Smooth muscle cell of the brain vasculature (primary cell): ENCODE measurements at regions not wholly inside any gene's neighbourhood (a gene's known extent, or its start where the extent isn't known, plus 50 kb on each side); places are given as distances from the start of the nearest gene placed in this dataset.
"Not testable (repeated sequence)": the region's sequence is repeated elsewhere in the genome, so short reads cannot be mapped to it uniquely, and the experiment has no call there.

ENCODE experiments used
- DNase-seq: peaks from one replicate; pipeline ENCODE4 v3.0.0-alpha.2; 2012; ENCODE audit warnings: low read depth, low spot score

- DNase-seq: not testable (repeated sequence)
Observed at GRCh38 chr13:22963384-22964053, 217.3 kb upstream of the SGCG start.

DNA sequence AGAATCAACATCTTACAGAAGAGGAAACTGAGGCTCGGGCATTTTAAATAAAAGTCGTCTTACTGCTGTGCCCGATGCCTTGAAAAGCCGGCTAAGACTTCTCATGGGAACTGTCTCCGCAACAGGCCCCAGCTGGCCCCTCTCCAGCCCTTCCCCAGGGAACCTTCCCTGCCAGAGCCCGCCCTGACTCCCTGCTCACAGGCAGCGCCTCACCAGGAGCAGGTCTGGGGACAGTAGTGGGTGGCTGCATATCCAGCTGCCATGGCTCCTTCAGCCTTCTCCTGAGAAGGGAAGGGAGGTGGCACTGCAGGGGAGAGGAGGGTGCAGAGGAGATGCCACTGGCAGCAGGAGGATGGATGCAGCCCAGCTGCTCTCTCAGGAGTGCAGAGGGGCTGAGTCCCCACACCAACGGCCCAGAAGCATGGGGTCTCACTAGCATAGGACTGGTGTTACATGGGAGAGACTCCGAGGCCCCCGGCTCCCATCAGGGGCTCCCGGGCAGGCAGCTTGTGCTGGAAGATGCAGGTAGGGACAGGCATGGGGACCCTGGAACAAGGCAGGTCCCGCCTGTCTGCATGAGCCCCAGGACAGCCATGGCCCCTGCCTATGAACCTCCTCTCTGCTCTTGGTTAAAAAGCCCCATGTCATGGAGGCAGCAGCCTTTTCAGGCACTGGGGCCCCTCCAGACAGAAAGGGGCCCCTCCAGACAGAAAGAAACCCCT, 216.4 kb upstream of the SGCG start:
- no peak for DNase-seq

DNA sequence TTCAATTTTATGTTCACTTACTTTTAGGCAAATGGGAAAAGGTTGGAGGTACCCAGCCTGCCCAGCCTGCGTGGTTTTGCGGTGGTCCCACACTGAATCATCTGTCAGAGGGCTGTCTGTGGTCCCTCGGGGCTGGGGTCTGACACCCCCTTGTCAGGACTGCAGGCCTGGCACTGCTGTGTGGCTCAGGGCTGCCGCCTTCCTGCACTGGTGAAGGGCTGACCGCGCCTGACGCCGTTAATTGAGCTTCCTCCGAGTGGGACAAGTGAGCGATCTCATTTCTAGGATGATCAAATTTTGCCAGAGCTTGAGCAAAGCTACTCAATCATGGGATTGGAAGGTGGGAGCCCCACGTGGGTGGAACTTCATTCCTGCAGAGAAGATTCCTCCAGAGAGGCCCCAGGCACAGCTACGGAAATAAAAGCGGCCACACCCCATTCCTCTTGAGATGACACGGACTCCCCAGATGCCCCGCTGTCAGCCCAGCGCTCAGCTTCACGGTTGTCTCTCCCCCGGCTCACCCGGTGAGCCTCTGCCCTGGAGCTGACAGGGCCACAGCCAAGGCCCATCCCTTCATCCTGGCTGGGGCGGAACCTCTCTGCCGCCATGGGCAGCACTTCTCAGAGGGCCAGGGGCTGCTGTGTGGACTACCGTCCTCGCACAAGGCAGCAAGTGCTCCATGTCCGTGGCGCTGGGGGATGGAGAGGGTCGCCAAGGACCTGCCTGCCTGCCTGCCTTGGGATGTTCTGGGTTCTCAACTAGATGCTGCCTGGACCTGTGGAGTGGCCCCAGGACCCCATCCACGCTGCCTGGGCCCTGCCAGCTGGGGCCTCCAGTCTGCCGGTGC, 215.5 kb upstream of the SGCG start:
- not testable (repeated sequence) for DNase-seq

DNA sequence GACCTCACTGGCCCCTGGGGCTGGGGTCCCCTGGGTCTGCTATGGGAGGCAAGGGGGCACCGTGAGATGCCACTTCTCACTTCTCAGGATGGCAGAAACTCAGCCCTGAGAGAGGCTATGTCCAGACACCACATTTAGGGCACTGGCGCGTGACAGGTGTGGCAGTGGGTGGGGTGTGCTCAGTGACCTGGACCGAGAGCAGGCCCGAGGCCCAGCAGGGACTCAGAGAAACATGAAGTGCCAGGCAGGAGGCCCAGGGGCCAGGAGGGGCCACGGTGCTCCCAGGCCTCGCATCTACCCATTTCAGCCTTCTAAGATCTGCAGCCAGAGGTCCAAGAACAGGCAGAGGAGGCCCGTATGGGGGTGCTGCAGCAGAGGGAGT, 214.9 kb upstream of the SGCG start:
- not testable (repeated sequence) for DNase-seq

GRCh38 chr13:22966753-22967152, 214.0 kb upstream of the SGCG start:
- DNase-seq: not testable (repeated sequence)

DNA sequence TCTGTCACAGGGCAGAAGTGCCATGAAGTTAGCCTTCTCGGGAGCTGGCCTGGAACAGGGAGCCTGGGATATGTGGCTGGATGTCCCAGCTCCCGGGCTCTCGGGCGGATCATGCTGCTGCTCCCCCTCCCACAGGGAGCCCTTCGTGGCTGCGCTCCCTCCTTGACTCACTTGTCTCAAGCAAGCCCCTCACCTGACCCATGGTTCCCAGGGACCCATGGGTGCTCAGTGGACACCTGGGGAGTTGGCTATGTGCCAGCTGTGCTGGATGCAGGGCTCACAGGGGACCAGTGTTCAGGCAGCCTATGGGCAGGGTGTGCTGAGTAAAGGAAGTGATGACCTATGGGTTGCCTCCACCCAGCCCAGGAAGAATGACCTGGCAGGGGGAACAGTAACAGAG, 213.1 kb upstream of the SGCG start:
- no peak for DNase-seq

DNA sequence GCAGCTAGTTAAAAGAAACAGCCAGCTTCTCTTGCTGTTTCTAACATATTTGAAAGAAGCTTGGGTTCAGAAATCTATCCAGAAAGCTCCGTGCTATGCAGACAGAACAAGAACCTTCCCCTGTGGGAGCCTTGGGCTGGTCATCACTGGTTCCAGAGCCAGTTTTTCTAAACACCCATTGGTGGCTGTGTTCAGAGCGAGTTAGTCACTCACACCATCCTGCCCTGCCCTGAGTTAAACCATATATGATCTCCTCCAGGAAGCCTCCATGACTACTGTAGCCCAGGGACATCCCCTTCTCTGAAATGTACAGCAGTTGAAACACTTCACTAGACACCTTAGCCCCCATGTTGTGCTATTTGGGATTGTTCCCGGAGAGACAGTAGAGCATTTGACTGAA, 200.8 kb upstream of the SGCG start:
- no peak for DNase-seq

DNA sequence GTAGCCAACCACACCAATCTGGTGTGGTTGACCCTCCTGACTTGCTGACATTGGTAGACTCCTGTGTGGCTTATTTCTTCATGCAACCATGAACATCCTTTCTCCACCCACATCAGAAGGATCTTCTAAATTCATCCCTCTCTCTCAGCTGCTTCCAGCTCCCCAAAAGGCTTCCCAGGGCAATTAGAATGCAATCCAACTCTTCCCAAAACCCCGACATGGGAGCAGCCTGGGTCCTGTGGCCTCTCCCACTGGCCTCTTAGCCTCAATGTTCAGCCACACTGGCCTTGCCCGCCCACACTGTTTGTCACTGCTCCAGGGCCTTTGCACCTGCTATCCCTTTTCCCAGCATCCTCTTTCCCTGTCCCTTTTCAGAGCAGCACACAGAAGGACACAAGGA, 199.8 kb upstream of the SGCG start:
- no peak for DNase-seq

DNA sequence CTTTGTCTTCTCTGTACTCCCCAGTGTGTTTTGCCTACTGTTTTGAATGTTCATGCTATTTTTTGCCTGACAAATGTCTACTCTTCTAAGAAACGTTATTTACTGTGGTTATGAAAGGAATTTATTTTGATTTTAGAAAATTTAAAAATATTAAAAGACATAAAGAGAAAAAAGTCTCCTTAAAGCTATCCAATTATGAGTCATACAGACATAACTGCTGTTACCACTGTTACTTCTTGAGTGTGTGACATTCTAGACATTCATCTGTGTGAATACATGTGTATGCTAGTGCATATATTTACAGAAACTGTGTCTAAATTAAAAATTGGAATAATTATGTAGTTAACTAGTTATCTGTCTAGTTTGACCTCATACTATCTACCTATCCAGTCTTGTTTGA, 187.6 kb upstream of the SGCG start:
- DNase-seq: no peak

GRCh38 chr13:23003446-23003845, 177.3 kb upstream of the SGCG start:
- no peak for DNase-seq

DNA sequence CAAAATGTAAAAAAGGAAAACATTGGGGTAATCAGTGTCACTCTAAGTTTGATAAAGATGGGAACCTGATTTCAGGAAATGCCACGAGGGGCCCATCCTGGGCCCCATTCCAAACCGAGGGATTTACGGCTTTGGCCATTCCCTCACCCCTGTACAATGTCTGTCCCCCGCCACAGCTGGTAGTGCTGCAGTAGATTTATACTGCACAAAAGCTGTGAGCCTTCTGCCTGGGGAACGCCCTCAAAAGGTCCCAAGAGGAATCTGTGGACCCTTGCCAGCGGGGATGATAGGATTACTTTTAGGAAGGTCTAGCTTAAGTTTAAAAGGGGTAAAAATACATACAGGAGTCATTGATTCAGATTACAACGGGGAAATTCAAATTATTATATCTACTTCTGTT, 173.4 kb upstream of the SGCG start:
- DNase-seq: no peak

GRCh38 chr13:23018143-23018542, 162.6 kb upstream of the SGCG start:
- DNase-seq: no peak

- DNase-seq: peak; percentile 12
Observed at GRCh38 chr13:23020246-23020843, 160.4 kb upstream of the SGCG start.

GRCh38 chr13:23021906-23022305, 158.9 kb upstream of the SGCG start:
- DNase-seq: no peak

- no peak for DNase-seq
Observed at GRCh38 chr13:23022704-23023103, 158.1 kb upstream of the SGCG start.

- no peak for DNase-seq
Observed at GRCh38 chr13:23025864-23026608, 154.7 kb upstream of the SGCG start.

DNA sequence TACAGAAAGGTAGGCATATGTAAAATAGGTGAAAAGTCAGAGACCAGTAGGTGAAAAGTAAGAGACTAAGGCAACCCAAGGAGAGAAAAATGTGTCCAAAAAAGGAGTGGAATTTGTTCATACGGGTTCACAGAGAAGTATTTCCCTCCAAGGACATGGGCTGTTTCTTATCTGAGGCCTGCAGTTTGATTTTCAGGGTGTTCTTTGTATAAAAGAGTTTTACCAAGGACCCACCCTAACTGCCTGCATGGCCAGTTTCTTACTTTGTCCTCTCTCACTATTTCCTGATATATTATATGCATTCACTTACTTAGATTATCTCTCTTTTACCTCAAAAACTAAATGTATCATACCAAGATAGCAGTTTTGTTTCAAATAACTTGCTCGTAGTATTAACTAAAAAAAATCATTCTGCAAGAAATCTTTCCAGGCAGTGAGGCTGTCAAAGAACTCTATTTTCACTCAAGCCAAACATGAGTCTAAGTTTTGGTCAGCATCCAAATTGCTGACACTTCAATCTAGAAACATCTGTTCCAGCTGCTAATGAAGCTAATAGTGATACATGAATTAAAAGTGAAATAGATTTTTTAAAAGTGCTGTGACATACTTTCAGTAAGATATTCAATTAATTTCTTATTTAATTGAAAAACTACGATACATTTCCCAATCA, 141.4 kb upstream of the SGCG start:
- no peak for DNase-seq

DNA sequence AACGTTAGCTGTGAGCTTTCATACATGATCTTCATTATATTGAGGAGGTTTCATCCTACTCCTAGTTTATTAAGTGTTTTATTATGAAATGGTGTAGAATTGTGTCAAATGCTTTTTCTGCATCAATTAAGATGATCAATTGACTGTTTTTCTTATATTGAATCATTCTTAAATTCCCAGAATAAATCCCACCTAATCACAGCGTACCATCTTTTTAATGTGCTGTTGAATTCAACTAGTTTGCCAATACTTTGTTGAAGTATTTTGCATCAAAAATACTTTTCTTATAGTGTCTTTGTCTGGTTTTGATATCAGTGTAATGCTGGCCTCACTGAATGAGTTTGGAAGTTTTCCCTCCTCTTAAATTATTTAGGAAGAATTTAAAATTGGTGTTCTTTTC, 138.6 kb upstream of the SGCG start:
- no peak for DNase-seq

DNA sequence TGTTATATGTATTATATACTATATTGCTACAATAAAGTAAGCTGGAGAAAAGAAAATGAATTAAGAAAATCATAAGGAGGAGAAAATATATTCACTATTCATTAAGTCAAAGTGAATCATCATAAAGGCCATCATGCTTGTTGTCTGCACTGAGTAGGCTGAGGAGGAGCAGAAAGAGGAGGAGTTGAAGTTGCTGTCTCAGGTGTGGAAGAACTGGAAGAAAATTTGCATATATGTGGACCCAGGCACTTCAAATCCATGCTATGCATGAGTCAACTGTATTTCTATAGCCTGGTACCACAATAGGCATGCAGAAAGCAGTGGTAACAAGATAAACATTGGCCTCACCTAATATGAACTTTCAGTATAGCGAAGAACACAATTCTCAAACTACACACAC, 135.9 kb upstream of the SGCG start:
- DNase-seq: no peak

GRCh38 chr13:23050126-23050525, 130.7 kb upstream of the SGCG start:
- DNase-seq: no peak

DNA sequence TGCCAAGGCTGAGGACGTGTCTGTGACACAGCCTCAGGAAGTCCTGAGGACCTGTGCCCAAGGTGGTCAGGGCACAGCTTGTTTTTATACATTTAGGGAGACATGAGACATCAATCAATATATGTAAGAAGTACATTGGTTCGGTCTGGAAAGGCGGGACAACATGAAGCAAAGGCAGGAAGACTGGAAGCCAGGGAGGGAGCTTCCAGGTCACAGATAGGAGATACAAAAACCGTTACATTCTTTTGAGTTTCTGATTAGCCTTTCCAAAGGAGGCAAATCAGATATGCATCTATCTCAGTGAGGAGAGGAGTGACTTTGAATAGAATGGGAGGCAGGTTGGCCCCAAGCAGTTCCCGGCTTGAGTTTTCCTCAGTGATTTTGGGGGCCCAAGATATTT, 127.1 kb upstream of the SGCG start:
- DNase-seq: not testable (repeated sequence)
